Neural cell (in vitro differentiated cells): ENCODE measurements at regions not wholly inside any gene's neighbourhood (a gene's known extent, or its start where the extent isn't known, plus 50 kb on each side); places are given as distances from the start of the nearest gene placed in this dataset.

ENCODE experiments used
- H2AFZ ChIP-seq: fragments of 200-600, 300-800 bp; sonication (generic), shearing (Covaris generic); 2 replicates; pipeline ENCODE4 v1.6.0; 2014; ENCODE audit warnings: low read depth, mild to moderate bottlenecking, antibody characterized with exemption, low read length, moderate library complexity
- H3F3A ChIP-seq: fragments of 200-600 bp; shearing (Covaris generic); 2 replicates; pipeline ENCODE4 v1.6.1; 2016; ENCODE audit warnings: mild to moderate bottlenecking, moderate library complexity, mixed read lengths, antibody characterized with exemption, low read length; ENCODE audit not compliant: insufficient read depth, poor library complexity, severe bottlenecking
- H3K27ac ChIP-seq: fragments of 200-600, 300-800 bp; sonication (generic), shearing (Covaris generic); 2 replicates; pipeline ENCODE4 v1.5.1; 2014; ENCODE audit warnings: mild to moderate bottlenecking, low read length, moderate library complexity
- H3K27me3 ChIP-seq: fragments of 300-800, 200-600 bp; sonication (generic), shearing (Covaris generic); 2 replicates; pipeline ENCODE4 v1.6.0; 2014; ENCODE audit warnings: mild to moderate bottlenecking, low read depth, low read length, moderate library complexity; ENCODE audit not compliant: insufficient read depth
- H3K36me3 ChIP-seq: fragments of 300-800, 200-600 bp; sonication (generic), shearing (Covaris generic); 2 replicates; pipeline ENCODE4 v1.5.1; 2014; ENCODE audit warnings: mild to moderate bottlenecking, antibody characterized with exemption, low read length, moderate library complexity; ENCODE audit not compliant: insufficient read depth
- H3K4me2 ChIP-seq: fragments of 300-800, 200-600 bp; sonication (generic), shearing (Covaris generic); 2 replicates; pipeline ENCODE4 v1.6.0; 2014; ENCODE audit warnings: mild to moderate bottlenecking, low read length
- H3K4me3 ChIP-seq: fragments of 300-800, 200-600 bp; sonication (generic), shearing (Covaris generic); 2 replicates; pipeline ENCODE4 v1.5.1; 2014; ENCODE audit warnings: mild to moderate bottlenecking, low read length, moderate library complexity
- H3K79me2 ChIP-seq: fragments of 200-600 bp; shearing (Covaris generic); replicated peaks from 2 replicates; pipeline ENCODE4 v1.6.0; 2014; ENCODE audit warnings: mild to moderate bottlenecking, low read length, moderate library complexity; ENCODE audit not compliant: insufficient read depth
- H3K9ac ChIP-seq: fragments of 300-800, 200-600 bp; sonication (generic), shearing (Covaris generic); 2 replicates; pipeline ENCODE4 v1.6.1; 2016; ENCODE audit warnings: mild to moderate bottlenecking, low read length, mixed read lengths
- H3K9me2 ChIP-seq: fragments of 200-600 bp; shearing (Covaris generic); 2 replicates; pipeline ENCODE4 v1.6.1; 2016; ENCODE audit warnings: mild to moderate bottlenecking, low read length, mixed read lengths; ENCODE audit not compliant: insufficient read depth
- H3K9me3 ChIP-seq: fragments of 200-600, 300-800 bp; sonication (generic), shearing (Covaris generic); 2 replicates; pipeline ENCODE4 v1.6.1; 2016; ENCODE audit warnings: mild to moderate bottlenecking, mixed run types, low read length, moderate library complexity, mixed read lengths
- H4K20me1 ChIP-seq: fragments of 200-600 bp; shearing (Covaris generic); 2 replicates; pipeline ENCODE4 v1.6.1; 2016; ENCODE audit warnings: mild to moderate bottlenecking, mixed run types; ENCODE audit not compliant: insufficient read depth
- EP300 ChIP-seq: fragments of 450-650 bp; conservative IDR thresholded peaks from 2 replicates; pipeline ENCODE4 v1.6.1; 2014; ENCODE audit warnings: antibody characterized with exemption, mild to moderate bottlenecking, moderate library complexity; ENCODE audit not compliant: poor library complexity, severe bottlenecking
- EZH2 ChIP-seq: fragments of 200-600, 300-800 bp; shearing (Covaris generic), sonication (generic); IDR thresholded peaks from 2 replicates; pipeline ENCODE4 v1.6.1; 2014; ENCODE audit warnings: antibody characterized with exemption, low read length, borderline replicate concordance, mild to moderate bottlenecking; ENCODE audit not compliant: insufficient read depth, poor library complexity, severe bottlenecking
- MXI1 ChIP-seq: fragments of 450-650 bp; conservative IDR thresholded peaks from 2 replicates; pipeline ENCODE4 v1.6.1; 2014; ENCODE audit warnings: antibody characterized with exemption, mild to moderate bottlenecking; ENCODE audit not compliant: poor library complexity, severe bottlenecking
- POLR2AphosphoS5 ChIP-seq: IDR thresholded peaks from 2 replicates; pipeline ENCODE4 v1.6.1; 2012
- RAD21 ChIP-seq: fragments of 450-650 bp; conservative IDR thresholded peaks from 2 replicates; pipeline ENCODE4 v1.6.1; 2014; ENCODE audit warnings: antibody characterized with exemption, mild to moderate bottlenecking, moderate library complexity
- SMC3 ChIP-seq: fragments of 450-650 bp; conservative IDR thresholded peaks from 2 replicates; pipeline ENCODE4 v1.6.1; 2014; ENCODE audit warnings: antibody characterized with exemption, mild to moderate bottlenecking, moderate library complexity; ENCODE audit not compliant: poor library complexity
- TAF1 ChIP-seq: IDR thresholded peaks from 2 replicates; pipeline ENCODE4 v1.6.1; 2012; ENCODE audit warnings: low read depth
- TF ChIP-seq, protein P1 (sequence below): IDR thresholded peaks from 2 replicates; pipeline ENCODE4 v1.6.1; 2012; ENCODE audit warnings: borderline replicate concordance
- TF ChIP-seq, protein P2 (sequence below): fragments of 450-650 bp; IDR thresholded peaks from 2 replicates; pipeline ENCODE4 v1.5.1; 2014; ENCODE audit warnings: antibody characterized with exemption, mild to moderate bottlenecking, moderate library complexity; ENCODE audit not compliant: poor library complexity, severe bottlenecking

DNA sequence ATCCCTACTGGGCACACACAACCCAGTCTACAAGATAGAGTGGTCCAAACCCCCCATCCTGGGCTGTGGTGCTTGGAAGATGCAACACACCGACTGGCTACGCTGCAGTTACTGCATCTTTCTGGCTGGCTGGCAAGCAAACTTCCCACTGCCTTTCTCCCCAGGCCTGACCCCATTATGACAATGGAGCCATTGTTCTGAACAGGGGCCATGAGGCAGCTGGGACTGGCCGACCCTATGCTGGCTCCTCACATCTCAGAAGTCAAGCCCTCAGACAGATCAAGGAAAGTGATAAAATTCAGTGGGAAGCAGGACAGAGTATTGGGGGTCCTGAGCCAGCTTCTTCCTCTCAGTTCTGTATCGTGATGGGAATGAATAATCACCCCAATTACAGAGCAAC lies 364.1 kb upstream of the ASIC2 start:
- TF ChIP-seq, protein P1, sequence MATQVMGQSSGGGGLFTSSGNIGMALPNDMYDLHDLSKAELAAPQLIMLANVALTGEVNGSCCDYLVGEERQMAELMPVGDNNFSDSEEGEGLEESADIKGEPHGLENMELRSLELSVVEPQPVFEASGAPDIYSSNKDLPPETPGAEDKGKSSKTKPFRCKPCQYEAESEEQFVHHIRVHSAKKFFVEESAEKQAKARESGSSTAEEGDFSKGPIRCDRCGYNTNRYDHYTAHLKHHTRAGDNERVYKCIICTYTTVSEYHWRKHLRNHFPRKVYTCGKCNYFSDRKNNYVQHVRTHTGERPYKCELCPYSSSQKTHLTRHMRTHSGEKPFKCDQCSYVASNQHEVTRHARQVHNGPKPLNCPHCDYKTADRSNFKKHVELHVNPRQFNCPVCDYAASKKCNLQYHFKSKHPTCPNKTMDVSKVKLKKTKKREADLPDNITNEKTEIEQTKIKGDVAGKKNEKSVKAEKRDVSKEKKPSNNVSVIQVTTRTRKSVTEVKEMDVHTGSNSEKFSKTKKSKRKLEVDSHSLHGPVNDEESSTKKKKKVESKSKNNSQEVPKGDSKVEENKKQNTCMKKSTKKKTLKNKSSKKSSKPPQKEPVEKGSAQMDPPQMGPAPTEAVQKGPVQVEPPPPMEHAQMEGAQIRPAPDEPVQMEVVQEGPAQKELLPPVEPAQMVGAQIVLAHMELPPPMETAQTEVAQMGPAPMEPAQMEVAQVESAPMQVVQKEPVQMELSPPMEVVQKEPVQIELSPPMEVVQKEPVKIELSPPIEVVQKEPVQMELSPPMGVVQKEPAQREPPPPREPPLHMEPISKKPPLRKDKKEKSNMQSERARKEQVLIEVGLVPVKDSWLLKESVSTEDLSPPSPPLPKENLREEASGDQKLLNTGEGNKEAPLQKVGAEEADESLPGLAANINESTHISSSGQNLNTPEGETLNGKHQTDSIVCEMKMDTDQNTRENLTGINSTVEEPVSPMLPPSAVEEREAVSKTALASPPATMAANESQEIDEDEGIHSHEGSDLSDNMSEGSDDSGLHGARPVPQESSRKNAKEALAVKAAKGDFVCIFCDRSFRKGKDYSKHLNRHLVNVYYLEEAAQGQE: no peak
- TF ChIP-seq RAD21: no peak
- TF ChIP-seq TAF1: no peak
- TF ChIP-seq EP300: no peak
- no peak for TF ChIP-seq MXI1
- TF ChIP-seq EZH2: no peak
- TF ChIP-seq SMC3: no peak
- no peak for TF ChIP-seq POLR2AphosphoS5
- TF ChIP-seq, protein P2, sequence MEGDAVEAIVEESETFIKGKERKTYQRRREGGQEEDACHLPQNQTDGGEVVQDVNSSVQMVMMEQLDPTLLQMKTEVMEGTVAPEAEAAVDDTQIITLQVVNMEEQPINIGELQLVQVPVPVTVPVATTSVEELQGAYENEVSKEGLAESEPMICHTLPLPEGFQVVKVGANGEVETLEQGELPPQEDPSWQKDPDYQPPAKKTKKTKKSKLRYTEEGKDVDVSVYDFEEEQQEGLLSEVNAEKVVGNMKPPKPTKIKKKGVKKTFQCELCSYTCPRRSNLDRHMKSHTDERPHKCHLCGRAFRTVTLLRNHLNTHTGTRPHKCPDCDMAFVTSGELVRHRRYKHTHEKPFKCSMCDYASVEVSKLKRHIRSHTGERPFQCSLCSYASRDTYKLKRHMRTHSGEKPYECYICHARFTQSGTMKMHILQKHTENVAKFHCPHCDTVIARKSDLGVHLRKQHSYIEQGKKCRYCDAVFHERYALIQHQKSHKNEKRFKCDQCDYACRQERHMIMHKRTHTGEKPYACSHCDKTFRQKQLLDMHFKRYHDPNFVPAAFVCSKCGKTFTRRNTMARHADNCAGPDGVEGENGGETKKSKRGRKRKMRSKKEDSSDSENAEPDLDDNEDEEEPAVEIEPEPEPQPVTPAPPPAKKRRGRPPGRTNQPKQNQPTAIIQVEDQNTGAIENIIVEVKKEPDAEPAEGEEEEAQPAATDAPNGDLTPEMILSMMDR: no peak
- no peaks in the 10 kb centered on the region for H3K79me2 ChIP-seq
- H2AFZ ChIP-seq: no peak overlapping the region

DNA sequence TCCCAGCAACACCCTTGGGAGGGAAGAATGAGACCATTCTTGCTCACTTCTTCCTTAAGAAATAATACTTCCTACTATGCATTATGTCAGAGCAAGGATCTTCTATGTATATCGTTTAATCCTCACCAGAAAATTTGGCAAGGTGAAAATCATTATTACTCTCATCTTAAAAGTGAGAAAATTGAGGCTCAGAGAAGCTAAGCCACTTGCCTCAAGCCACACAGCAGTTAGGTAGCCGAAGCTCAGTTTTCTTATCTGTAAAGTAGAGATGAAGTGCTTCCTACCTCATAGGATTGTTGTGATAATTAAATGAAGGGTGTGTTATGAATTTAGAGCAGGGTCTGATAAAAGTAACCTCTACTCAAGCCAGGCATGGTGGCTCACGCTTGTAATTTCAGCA lies 368.9 kb upstream of the ASIC2 start:
- Histone ChIP-seq H3F3A (no peaks in the 10 kb centered on the region), H3K9me3 (no peaks in the 10 kb centered on the region), H3K27me3 (no peaks in the 10 kb centered on the region), H3K79me2 (no peaks in the 10 kb centered on the region), H3K4me3 (no peak overlapping the region), H4K20me1 (no peaks in the 10 kb centered on the region), H2AFZ (no peak overlapping the region), H3K9me2 (no peaks in the 10 kb centered on the region), H3K36me3 (no peaks in the 10 kb centered on the region), H3K27ac (no peak overlapping the region), H3K4me2 (no peak overlapping the region), H3K9ac (no peak overlapping the region)
- no peak for TF ChIP-seq SMC3
- TF ChIP-seq EZH2: no peak
- no peak for TF ChIP-seq POLR2AphosphoS5

More for the DNA sequence above, 364.1 kb upstream of the ASIC2 start:
- no peaks in the 10 kb centered on the region for H3F3A ChIP-seq
- H3K4me2 ChIP-seq: no peak overlapping the region
- H3K36me3 ChIP-seq: no peaks in the 10 kb centered on the region
- H3K9me2 ChIP-seq: no peaks in the 10 kb centered on the region
- H3K27ac ChIP-seq: no peak overlapping the region
- H3K9ac ChIP-seq: no peak overlapping the region
- H4K20me1 ChIP-seq: no peaks in the 10 kb centered on the region
- no peak overlapping the region for H3K4me3 ChIP-seq
- no peaks in the 10 kb centered on the region for H3K27me3 ChIP-seq
- H3K9me3 ChIP-seq: no peaks in the 10 kb centered on the region
